K562 (cell line): ENCODE measurements at regions not wholly inside any gene's neighbourhood (a gene's known extent, or its start where the extent isn't known, plus 50 kb on each side); places are given as distances from the start of the nearest gene placed in this dataset.

Experiments used
- ATAC-seq: fragments of 200-7000 bp; cut with Tn5 transposase; 3 replicates; pipeline ENCODE4 v1.9.1; 2020; ENCODE audit warnings: moderate library complexity
- BruUV-seq: library from RNA; stranded (reverse); fragments of 400-500 nt; replicated peaks from 2 replicates; lab custom pipeline; 2021; lab: Mats Ljungman, UMichigan
- CTCF ChIA-PET: fragments of 300-600 bp; formaldehyde crosslinking; extraction: SDS; loops from one replicate; lab custom pipeline; 2021; ENCODE audit warnings: low intra/inter-chr PET ratio; lab: Yijun Ruan, JAX
- POLR2A ChIA-PET: fragments of 300-600, 350-650 bp; sonication (Branson Sonifier 250); formaldehyde crosslinking; extraction: SDS; loops from one replicate; lab custom pipeline; 2021; ENCODE audit warnings: antibody characterized with exemption, inconsistent platforms; lab: Yijun Ruan, JAX
- DNase-seq, 4 experiments: peaks; one replicate each; pipeline versions ENCODE4 v3.0.0 to v3.0.0-alpha.2; 2011 to 2018; ENCODE audit warnings: low spot score in 3 of 4, mixed read lengths in 3 of 4; ENCODE audit errors: extremely low read depth in 1 of 4
- FAIRE-seq: peaks from 2 replicates; lab custom pipeline; 2011; peaks lifted over from hg19 to GRCh38; lab: Jason Lieb, UNC
- H2AFZ ChIP-seq: 2 replicates; pipeline ENCODE4 v1.6.0; 2011; ENCODE audit warnings: low read depth, low read length, control low read depth, inconsistent platforms
- H3K27ac ChIP-seq: fragments of 200-600 bp; 3 replicates; pipeline ENCODE4 v1.8.0; 2011; ENCODE audit warnings: low read depth, mild to moderate bottlenecking, control low read depth, inconsistent platforms, low read length, moderate library complexity, mixed read lengths; ENCODE audit errors: extremely low read depth
- H3K27me3 ChIP-seq, 2 experiments: fragments of 300-600 bp in 1 of 2; 2 replicates in 1 of 2; 3 replicates in 1 of 2; pipeline versions ENCODE4 v1.6.0 to v1.8.0; 2011; ENCODE audit warnings: inconsistent platforms in 2 of 2, low read length in 2 of 2, mild to moderate bottlenecking in 1 of 2, mixed read lengths in 1 of 2, moderate library complexity in 1 of 2; ENCODE audit not compliant: control insufficient read depth in 2 of 2, insufficient read depth in 2 of 2
- H3K36me3 ChIP-seq: fragments of 300-600 bp; 3 replicates; pipeline ENCODE4 v1.8.0; 2011; ENCODE audit warnings: mild to moderate bottlenecking, low read length, inconsistent platforms; ENCODE audit not compliant: control insufficient read depth, insufficient read depth
- H3K4me1 ChIP-seq, 2 experiments: fragments of 200-600 bp in 1 of 2; replicated peaks in 1 of 2; 2 replicates in 1 of 2; 3 replicates in 1 of 2; pipeline versions ENCODE4 v1.5.1 to v1.8.0; 2011; ENCODE audit warnings: inconsistent platforms in 2 of 2, low read length in 2 of 2, mild to moderate bottlenecking in 1 of 2, mixed read lengths in 1 of 2, moderate library complexity in 1 of 2; ENCODE audit not compliant: control insufficient read depth in 2 of 2, insufficient read depth in 2 of 2
- H3K4me2 ChIP-seq: 2 replicates; pipeline ENCODE4 v1.6.1; 2011; ENCODE audit warnings: low read length, control low read depth, inconsistent platforms, mixed read lengths; ENCODE audit not compliant: insufficient read depth
- H3K4me3 ChIP-seq: fragments of 200-600 bp; sonication (generic), shearing (Covaris generic); 2 replicates; pipeline ENCODE4 v1.5.1; 2016; ENCODE audit warnings: control low read depth, inconsistent platforms
- H3K79me2 ChIP-seq: fragments of 200-600 bp; 3 replicates; pipeline ENCODE4 v1.8.0; 2011; ENCODE audit warnings: low read length, inconsistent platforms; ENCODE audit not compliant: control insufficient read depth, insufficient read depth
- H3K9ac ChIP-seq, 2 experiments: 2 replicates each; pipeline versions ENCODE4 v1.6.0 to v1.6.1; 2011; ENCODE audit warnings: low read depth in 2 of 2, low read length in 2 of 2, control low read depth in 1 of 2, inconsistent platforms in 1 of 2, mild to moderate bottlenecking in 1 of 2, mixed read lengths in 1 of 2; ENCODE audit not compliant: insufficient read depth in 1 of 2
- H3K9me1 ChIP-seq: one replicate; pipeline ENCODE4 v1.6.0; 2011; ENCODE audit warnings: inconsistent platforms, mild to moderate bottlenecking, low read length, moderate library complexity; ENCODE audit not compliant: control insufficient read depth, insufficient read depth
- H3K9me3 ChIP-seq: replicated peaks from 2 replicates; pipeline ENCODE4 v1.5.1; 2011; ENCODE audit warnings: low read depth, low read length, inconsistent platforms; ENCODE audit not compliant: control insufficient read depth, insufficient read depth
- H4K20me1 ChIP-seq: replicated peaks from 2 replicates; pipeline ENCODE4 v1.6.1; 2011; ENCODE audit warnings: low read length, inconsistent platforms, mixed read lengths; ENCODE audit not compliant: control insufficient read depth, insufficient read depth
- ATF1 ChIP-seq, 2 experiments: fragments of 450-650 bp in 1 of 2; IDR thresholded peaks; 2 replicates each; pipeline ENCODE4 v1.6.1; 2016; ENCODE audit warnings: missing compliant biosample characterization in 1 of 2, missing genetic modification characterization in 1 of 2
- FOXK2 ChIP-seq, 2 experiments: fragments of 450-650 bp; IDR thresholded peaks in 1 of 2; conservative IDR thresholded peaks in 1 of 2; 2 replicates each; pipeline ENCODE4 v1.6.1; 2016; ENCODE audit warnings: low read depth in 2 of 2, mild to moderate bottlenecking in 1 of 2
- HOMEZ ChIP-seq: fragments of 250-450 bp; sonication (Bioruptor Pico); IDR thresholded peaks from 2 replicates; pipeline ENCODE4 v1.4.0; 2020; ENCODE audit warnings: mild to moderate bottlenecking, moderate library complexity
- NELFE ChIP-seq: IDR thresholded peaks from 2 replicates; pipeline ENCODE4 v1.6.1; 2011; ENCODE audit warnings: mild to moderate bottlenecking; ENCODE audit not compliant: insufficient read depth, insufficient read length
- SRF ChIP-seq, 2 experiments: fragments of 250-450, 450-650 bp in 1 of 2; sonication (Bioruptor Pico) in 1 of 2; sonication (generic) in 1 of 2; formaldehyde crosslinking; IDR thresholded peaks; 2 replicates each; pipeline versions ENCODE4 v1.5.0 to v1.5.1; 2020 to 2022; ENCODE audit warnings: mild to moderate bottlenecking in 1 of 2, missing genetic modification reagents in 1 of 2
- TRIM25 ChIP-seq: fragments of 450-650 bp; IDR thresholded peaks from 2 replicates; pipeline ENCODE4 v1.7.0; 2016; ENCODE audit warnings: borderline replicate concordance
- ZC3H4 ChIP-seq: sonication (generic); formaldehyde crosslinking; IDR thresholded peaks from 2 replicates; pipeline ENCODE4 v1.9.0; 2021; ENCODE audit warnings: missing genetic modification reagents, borderline replicate concordance
- ZNF507 ChIP-seq: conservative IDR thresholded peaks from 2 replicates; pipeline ENCODE4 v1.6.1; 2017; ENCODE audit warnings: missing genetic modification characterization, missing compliant biosample characterization
- WGBS: fragments of 100-300 bp; shearing (Covaris generic); methylation state at CpG from one replicate; pipeline ENCODE4 v1.1.6; 2016; ENCODE audit warnings: low coverage, mixed read lengths; ENCODE audit not compliant: insufficient coverage; ENCODE audit errors: missing lambda C conversion rate; 5-methylcytosine and 5-hydroxymethylcytosine counted together
- in situ Hi-C: fragments of 300-500 bp; cut with MboI; formaldehyde crosslinking; loops from 4 replicates; pipeline ENCODE4 v1.15.0; 2018; ENCODE audit warnings: inconsistent platforms, mixed read lengths
- intact Hi-C: fragments of 100-400 bp; cut with micrococcal nuclease; formaldehyde crosslinking; loops from 2 replicates; pipeline ENCODE4 v1.14.2; 2022
- TF ChIP-seq, protein P1 (sequence below), 3 experiments: fragments of 200-800 bp in 1 of 3; fragments of 250-450 bp in 1 of 3; fragments of 450-650 bp in 1 of 3; sonication (Bioruptor Pico) in 1 of 3; sonication (Bioruptor generic) in 1 of 3; formaldehyde crosslinking in 1 of 3; IDR thresholded peaks; 2 replicates each; pipeline versions ENCODE4 v1.6.1 to v1.8.0; 2016 to 2022; ENCODE audit warnings: mild to moderate bottlenecking in 2 of 3, missing genetic modification characterization in 2 of 3, missing compliant biosample characterization in 1 of 3, moderate library complexity in 1 of 3

- TF ChIP-seq HOMEZ (CRISPR knock-in tag) (no peak), ATF1 (CRISPR knock-in tag; IDR thresholded peaks at IDR 0.05) (no peak), ATF1 (tag; IDR thresholded peaks at IDR 0.05) (no peak)
Measured at GRCh38 chr18:79581911-79582310, 97.7 kb upstream of the CTDP1 start (continued).

DNA sequence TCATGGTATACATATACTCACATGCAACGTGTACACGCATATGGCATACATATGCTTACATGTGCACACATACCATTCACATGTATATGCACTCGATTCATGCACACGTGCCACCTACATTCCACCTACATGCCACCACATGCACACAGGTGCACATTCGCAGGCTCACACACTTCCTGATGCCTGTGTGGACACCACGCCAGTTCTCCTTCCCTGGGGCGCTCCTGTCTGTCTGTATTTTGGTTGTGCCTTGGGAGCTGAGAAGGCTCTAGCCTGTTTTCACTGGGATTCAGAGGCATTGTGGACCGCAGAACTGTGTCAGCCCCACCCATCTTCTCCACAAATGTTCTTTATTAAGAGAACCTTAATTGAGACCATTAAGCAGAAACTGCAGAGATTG lies 96.6 kb upstream of the CTDP1 start:
- Histone ChIP-seq H3K79me2 (no peaks in the 10 kb centered on the region), H3K36me3 (no peaks in the 10 kb centered on the region), H2AFZ (no peak overlapping the region), H3K4me2 (no peak overlapping the region), H3K27me3 (peaks cover 9 to 30% of the 10 kb centered on the region in 2 experiments; a peak in 4 of 5 replicates), H3K9me1 (no peaks in the 10 kb centered on the region), H3K9me3 (no peaks in the 10 kb centered on the region), H3K27ac (no peak overlapping the region), H3K4me1 (peaks cover 0 to 30% of the 10 kb centered on the region in 2 experiments; a peak in 2 of 5 replicates), H3K4me3 (no peak overlapping the region), H3K9ac (no peak overlapping the region), H4K20me1 (no peaks in the 10 kb centered on the region)
- intact Hi-C loops: no loop called here
- ATAC-seq (no peak), FAIRE-seq (no peak), DNase-seq (no peak)
- in situ Hi-C loops: no loop called here
- ChIA-PET POLR2A (no interaction called here), CTCF (no interaction called here)
- BruUV-seq: no TSS peak
- WGBS: 40% methylated on average over 6 of the region's 8 CpGs
- TF ChIP-seq NELFE (no peak), HOMEZ (CRISPR knock-in tag) (no peak), TRIM25 (no peak), ZC3H4 (CRISPR knock-in tag) (no peak), ZNF507 (tag) (no peak), FOXK2 (conservative IDR thresholded peaks at IDR 0.05 in 1 of 2, IDR thresholded peaks at IDR 0.05 in 1 of 2; ENCODE audit: low read depth in 2 of 2) (no peak), SRF (CRISPR knock-in tag; IDR thresholded peaks at IDR 0.05) (no peak)
- TF ChIP-seq, protein P1, sequence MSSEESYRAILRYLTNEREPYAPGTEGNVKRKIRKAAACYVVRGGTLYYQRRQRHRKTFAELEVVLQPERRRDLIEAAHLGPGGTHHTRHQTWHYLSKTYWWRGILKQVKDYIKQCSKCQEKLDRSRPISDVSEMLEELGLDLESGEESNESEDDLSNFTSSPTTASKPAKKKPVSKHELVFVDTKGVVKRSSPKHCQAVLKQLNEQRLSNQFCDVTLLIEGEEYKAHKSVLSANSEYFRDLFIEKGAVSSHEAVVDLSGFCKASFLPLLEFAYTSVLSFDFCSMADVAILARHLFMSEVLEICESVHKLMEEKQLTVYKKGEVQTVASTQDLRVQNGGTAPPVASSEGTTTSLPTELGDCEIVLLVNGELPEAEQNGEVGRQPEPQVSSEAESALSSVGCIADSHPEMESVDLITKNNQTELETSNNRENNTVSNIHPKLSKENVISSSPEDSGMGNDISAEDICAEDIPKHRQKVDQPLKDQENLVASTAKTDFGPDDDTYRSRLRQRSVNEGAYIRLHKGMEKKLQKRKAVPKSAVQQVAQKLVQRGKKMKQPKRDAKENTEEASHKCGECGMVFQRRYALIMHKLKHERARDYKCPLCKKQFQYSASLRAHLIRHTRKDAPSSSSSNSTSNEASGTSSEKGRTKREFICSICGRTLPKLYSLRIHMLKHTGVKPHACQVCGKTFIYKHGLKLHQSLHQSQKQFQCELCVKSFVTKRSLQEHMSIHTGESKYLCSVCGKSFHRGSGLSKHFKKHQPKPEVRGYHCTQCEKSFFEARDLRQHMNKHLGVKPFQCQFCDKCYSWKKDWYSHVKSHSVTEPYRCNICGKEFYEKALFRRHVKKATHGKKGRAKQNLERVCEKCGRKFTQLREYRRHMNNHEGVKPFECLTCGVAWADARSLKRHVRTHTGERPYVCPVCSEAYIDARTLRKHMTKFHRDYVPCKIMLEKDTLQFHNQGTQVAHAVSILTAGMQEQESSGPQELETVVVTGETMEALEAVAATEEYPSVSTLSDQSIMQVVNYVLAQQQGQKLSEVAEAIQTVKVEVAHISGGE (CRISPR knock-in tag; IDR thresholded peaks at IDR 0.05): no peak
